ENCODE measurements at regions not wholly inside any gene's neighbourhood (a gene's known extent, or its start where the extent isn't known, plus 50 kb on each side); places are given as distances from the start of the nearest gene placed in this dataset.

GRCh38 chr6:126640356-126640755 is 300.4 kb downstream of the CENPW start:
- Histone ChIP-seq H2AFZ (ENCODE audit: low read length) (no peak overlapping the region), H3K27ac (ENCODE audit: low read depth, low read length, poor library complexity, severe bottlenecking) (no peak overlapping the region), H3K9ac (ENCODE audit: low read length) (no peak overlapping the region), H4K20me1 (ENCODE audit: insufficient read depth, low read length) (no peaks in the 10 kb centered on the region), H3K36me3 (ENCODE audit: insufficient read depth, low read length) (no peaks in the 10 kb centered on the region), H3K9me2 (ENCODE audit: low read depth, low read length) (no peaks in the 10 kb centered on the region), H3K4me3 (ENCODE audit: low read depth, low read length, poor library complexity, severe bottlenecking) (no peak overlapping the region), H3K4me2 (ENCODE audit: low read length) (no peak overlapping the region), H3K27me3 (ENCODE audit: insufficient read depth, low read length) (no peaks in the 10 kb centered on the region), H3K4me1 (ENCODE audit: insufficient read depth, low read length, severe bottlenecking) (no peaks in the 10 kb centered on the region), H3K79me2 (ENCODE audit: insufficient read depth, low read length) (no peaks in the 10 kb centered on the region), H3F3A (ENCODE audit: insufficient read depth, low read length) (no peaks in the 10 kb centered on the region), H3K9me3 (ENCODE audit: low read length) (no peaks in the 10 kb centered on the region)
- TF ChIP-seq CTCF (IDR thresholded peaks at IDR 0.05; ENCODE audit: low read length) = no peak
- TF ChIP-seq EZH2 (IDR thresholded peaks at IDR 0.05; ENCODE audit: borderline replicate concordance, low read length) = no peak

- no peaks in the 10 kb centered on the region for H3K9me3 ChIP-seq (ENCODE audit: low read length)
- no peaks in the 10 kb centered on the region for H3K4me1 ChIP-seq (ENCODE audit: insufficient read depth, low read length, severe bottlenecking)
- TF ChIP-seq CTCF (IDR thresholded peaks at IDR 0.05; ENCODE audit: low read length) (no peak), EZH2 (IDR thresholded peaks at IDR 0.05; ENCODE audit: borderline replicate concordance, low read length) (no peak)
- H3K27me3 ChIP-seq (ENCODE audit: insufficient read depth, low read length) = no peaks in the 10 kb centered on the region
- no peak overlapping the region for H3K9ac ChIP-seq (ENCODE audit: low read length)
- H3K4me3 ChIP-seq (ENCODE audit: low read depth, low read length, poor library complexity, severe bottlenecking) = no peak overlapping the region
- H3K36me3 ChIP-seq (ENCODE audit: insufficient read depth, low read length) = no peaks in the 10 kb centered on the region
- no peak overlapping the region for H3K27ac ChIP-seq (ENCODE audit: low read depth, low read length, poor library complexity, severe bottlenecking)
- H3K4me2 ChIP-seq (ENCODE audit: low read length) = no peak overlapping the region
- no peak overlapping the region for H2AFZ ChIP-seq (ENCODE audit: low read length)
- no peaks in the 10 kb centered on the region for H3K9me2 ChIP-seq (ENCODE audit: low read depth, low read length)
- H3K79me2 ChIP-seq (ENCODE audit: insufficient read depth, low read length) = no peaks in the 10 kb centered on the region
- no peaks in the 10 kb centered on the region for H4K20me1 ChIP-seq (ENCODE audit: insufficient read depth, low read length)
- no peaks in the 10 kb centered on the region for H3F3A ChIP-seq (ENCODE audit: insufficient read depth, low read length)
Observed at GRCh38 chr6:126640921-126641320, 301.0 kb downstream of the CENPW start.

GRCh38 chr6:126641641-126642040 is 301.7 kb downstream of the CENPW start:
- no peak overlapping the region for H3K9ac ChIP-seq (ENCODE audit: low read length)
- no peak overlapping the region for H3K4me2 ChIP-seq (ENCODE audit: low read length)
- no peak overlapping the region for H3K4me3 ChIP-seq (ENCODE audit: low read depth, low read length, poor library complexity, severe bottlenecking)
- H3K9me2 ChIP-seq (ENCODE audit: low read depth, low read length) = no peaks in the 10 kb centered on the region
- no peak overlapping the region for H3K27ac ChIP-seq (ENCODE audit: low read depth, low read length, poor library complexity, severe bottlenecking)
- H3K4me1 ChIP-seq (ENCODE audit: insufficient read depth, low read length, severe bottlenecking) = no peaks in the 10 kb centered on the region
- H3F3A ChIP-seq (ENCODE audit: insufficient read depth, low read length) = no peaks in the 10 kb centered on the region
- H3K79me2 ChIP-seq (ENCODE audit: insufficient read depth, low read length) = no peaks in the 10 kb centered on the region
- H3K27me3 ChIP-seq (ENCODE audit: insufficient read depth, low read length) = no peaks in the 10 kb centered on the region
- no peaks in the 10 kb centered on the region for H4K20me1 ChIP-seq (ENCODE audit: insufficient read depth, low read length)
- no peaks in the 10 kb centered on the region for H3K36me3 ChIP-seq (ENCODE audit: insufficient read depth, low read length)
- H3K9me3 ChIP-seq (ENCODE audit: low read length) = no peaks in the 10 kb centered on the region
- no peak overlapping the region for H2AFZ ChIP-seq (ENCODE audit: low read length)
- TF ChIP-seq EZH2 (IDR thresholded peaks at IDR 0.05; ENCODE audit: borderline replicate concordance, low read length) (no peak), CTCF (IDR thresholded peaks at IDR 0.05; ENCODE audit: low read length) (no peak)

Measured in OCI-LY1 (cell line).